HG03103 (cell line): ENCODE measurements at regions not wholly inside any gene's neighbourhood (a gene's known extent, or its start where the extent isn't known, plus 50 kb on each side); places are given as distances from the start of the nearest gene placed in this dataset.
"Not testable (repeated sequence)": the region's sequence is repeated elsewhere in the genome, so short reads cannot be mapped to it uniquely, and the experiment has no call there.

Experiments
- ATAC-seq: cut with Tn5 transposase; IDR thresholded peaks from one replicate; pipeline ENCODE4 v1.9.1; 2021; ENCODE audit warnings: low read depth; ENCODE audit not compliant: unreplicated experiment

GRCh38 chr2:142827170-142827569 is 50.3 kb upstream of the KYNU start:
- no peak for ATAC-seq

- ATAC-seq: no peak
These were observed 51.6 kb upstream of the KYNU start for GRCh38 chr2:142825861-142826260.

GRCh38 chr2:142824756-142825155 is 52.7 kb upstream of the KYNU start:
- no peak for ATAC-seq

GRCh38 chr2:142822190-142822589 is 55.3 kb upstream of the KYNU start:
- no peak for ATAC-seq

GRCh38 chr2:142819411-142819810 is 58.1 kb upstream of the KYNU start:
- no peak for ATAC-seq

GRCh38 chr2:142815375-142815774 is 62.1 kb upstream of the KYNU start:
- no peak for ATAC-seq

- ATAC-seq: no peak
These were observed 63.3 kb upstream of the KYNU start for GRCh38 chr2:142813830-142814829.

- not testable (repeated sequence) for ATAC-seq
These were observed 65.8 kb upstream of the KYNU start for GRCh38 chr2:142811644-142812043.

GRCh38 chr2:142805244-142805643 is 72.2 kb upstream of the KYNU start:
- no peak for ATAC-seq

GRCh38 chr2:142803158-142803557 is 74.3 kb upstream of the KYNU start:
- no peak for ATAC-seq

GRCh38 chr2:142796588-142796987 is 80.9 kb upstream of the KYNU start:
- ATAC-seq: no peak

- no peak for ATAC-seq
These were observed 81.3 kb upstream of the KYNU start for GRCh38 chr2:142796161-142796560.

GRCh38 chr2:142794850-142795249 is 82.6 kb upstream of the KYNU start:
- ATAC-seq: no peak

- not testable (repeated sequence) for ATAC-seq
These were observed 85.1 kb upstream of the KYNU start for GRCh38 chr2:142792328-142792727.

GRCh38 chr2:142791335-142791734 is 86.1 kb upstream of the KYNU start:
- peak; percentile 72 for ATAC-seq

GRCh38 chr2:142786918-142787702 is 90.4 kb upstream of the KYNU start:
- ATAC-seq: no peak

GRCh38 chr2:142782942-142783443 is 94.5 kb upstream of the KYNU start:
- no peak for ATAC-seq

- ATAC-seq: no peak
These were observed 96.3 kb upstream of the KYNU start for GRCh38 chr2:142781146-142781545.

- no peak for ATAC-seq
These were observed 99.2 kb upstream of the KYNU start for GRCh38 chr2:142778289-142778688.

- no peak for ATAC-seq
These were observed 99.7 kb upstream of the KYNU start for GRCh38 chr2:142777742-142778141.

- no peak for ATAC-seq
These were observed 107.7 kb upstream of the KYNU start for GRCh38 chr2:142769761-142770160.
